ENCODE measurements at regions not wholly inside any gene's neighbourhood (a gene's known extent, or its start where the extent isn't known, plus 50 kb on each side); places are given as distances from the start of the nearest gene placed in this dataset.

- Histone ChIP-seq H3K36me3 (no peaks in the 10 kb centered on the region), H3K9me3 (no peaks in the 10 kb centered on the region), H3K27me3 (no peaks in the 10 kb centered on the region), H3K4me3 (no peak overlapping the region), H3K27ac (replicated peaks in 1 of 4) (no peak overlapping the region), H3K4me1 (peaks cover 16 to 47% (median 38%) of the 10 kb centered on the region in 4 donors)
- 51% methylated on average over 3 of the region's 3 CpGs for WGBS
- intact Hi-C loops (cut with DNase I), result loop anchor here (5.0 kb wide), 1 partner anchor 48 kb away; no protein-coding TSS in a partner anchor
- no peak for DNase-seq (ENCODE audit: extremely low spot score)
- TF ChIP-seq POLR2AphosphoS5 (IDR thresholded peaks at IDR 0.05) (no peak), EP300 (IDR thresholded peaks at IDR 0.05) (no peak), CTCF (IDR thresholded peaks at IDR 0.05) (no peak), POLR2A (IDR thresholded peaks at IDR 0.05; ENCODE audit: low read depth) (no peak)
Observed at GRCh38 chr10:61839916-61840315, 61.6 kb upstream of the ARID5B start.

GRCh38 chr10:61840403-61840802 lies 61.1 kb upstream of the ARID5B start:
- no peaks in the 10 kb centered on the region for H3K36me3 ChIP-seq
- H3K27me3 ChIP-seq, result no peaks in the 10 kb centered on the region
- no peak for DNase-seq (ENCODE audit: extremely low spot score)
- H3K9me3 ChIP-seq, result no peaks in the 10 kb centered on the region
- no peak overlapping the region for H3K27ac ChIP-seq (replicated peaks in 1 of 4)
- H3K4me3 ChIP-seq, result no peak overlapping the region
- TF ChIP-seq POLR2A (IDR thresholded peaks at IDR 0.05; ENCODE audit: low read depth) (no peak), EP300 (IDR thresholded peaks at IDR 0.05) (no peak), CTCF (IDR thresholded peaks at IDR 0.05) (no peak), POLR2AphosphoS5 (IDR thresholded peaks at IDR 0.05) (no peak)
- intact Hi-C loops (cut with DNase I), result no loop called here
- H3K4me1 ChIP-seq, result peaks cover 16 to 42% (median 33%) of the 10 kb centered on the region in 4 donors
- 82% methylated on average over 4 of the region's 4 CpGs for WGBS

GRCh38 chr10:61841338-61841875 lies 60.1 kb upstream of the ARID5B start:
- H3K27me3 ChIP-seq, result no peaks in the 10 kb centered on the region
- no peaks in the 10 kb centered on the region for H3K9me3 ChIP-seq
- intact Hi-C loops (cut with DNase I), result no loop called here
- peaks cover 11 to 32% (median 24%) of the 10 kb centered on the region in 4 donors for H3K4me1 ChIP-seq
- H3K36me3 ChIP-seq, result no peaks in the 10 kb centered on the region
- H3K27ac ChIP-seq (replicated peaks in 1 of 4), result no peak overlapping the region
- TF ChIP-seq POLR2A (IDR thresholded peaks at IDR 0.05; ENCODE audit: low read depth), result no peak
- TF ChIP-seq CTCF (IDR thresholded peaks at IDR 0.05), result no peak
- no peak for TF ChIP-seq EP300 (IDR thresholded peaks at IDR 0.05)
- no peak for DNase-seq (ENCODE audit: extremely low spot score)
- H3K4me3 ChIP-seq, result no peak overlapping the region

- no peak for TF ChIP-seq POLR2AphosphoS5 (IDR thresholded peaks at IDR 0.05)
- no peak for DNase-seq (ENCODE audit: extremely low spot score)
- Histone ChIP-seq H3K27me3 (no peaks in the 10 kb centered on the region), H3K4me1 (peaks cover 0 to 17% (median 9%) of the 10 kb centered on the region in 4 donors), H3K4me3 (no peak overlapping the region), H3K36me3 (no peaks in the 10 kb centered on the region), H3K9me3 (no peaks in the 10 kb centered on the region), H3K27ac (replicated peaks in 1 of 4) (no peak overlapping the region)
- 96% methylated on average over 4 of the region's 4 CpGs for WGBS
- intact Hi-C loops (cut with DNase I), result no loop called here
Observed at GRCh38 chr10:61842755-61843497, 58.6 kb upstream of the ARID5B start.

GRCh38 chr10:61844116-61844822 lies 57.2 kb upstream of the ARID5B start:
- Histone ChIP-seq H3K9me3 (no peaks in the 10 kb centered on the region), H3K27me3 (no peaks in the 10 kb centered on the region), H3K27ac (replicated peaks in 1 of 4) (no peak overlapping the region), H3K4me1 (peaks cover 0 to 5% (median 3%) of the 10 kb centered on the region in 4 donors), H3K36me3 (no peaks in the 10 kb centered on the region), H3K4me3 (no peak overlapping the region)
- DNase-seq (ENCODE audit: extremely low spot score), result no peak
- intact Hi-C loops (cut with DNase I), result no loop called here
- TF ChIP-seq POLR2A (IDR thresholded peaks at IDR 0.05; ENCODE audit: low read depth), result no peak
- TF ChIP-seq POLR2AphosphoS5 (IDR thresholded peaks at IDR 0.05), result no peak
- TF ChIP-seq EP300 (IDR thresholded peaks at IDR 0.05), result no peak
- no peak for TF ChIP-seq CTCF (IDR thresholded peaks at IDR 0.05)
- WGBS, result 93% methylated on average over 4 of the region's 4 CpGs

Data from esophagus muscularis mucosa (tissue), 4 donors.